ENCODE measurements at regions not wholly inside any gene's neighbourhood (a gene's known extent, or its start where the extent isn't known, plus 50 kb on each side); places are given as distances from the start of the nearest gene placed in this dataset.

- Histone ChIP-seq H3K9me3 (ENCODE audit: low read length) (no peaks in the 10 kb centered on the region), H3K36me3 (ENCODE audit: insufficient read depth, low read length) (no peaks in the 10 kb centered on the region), H3K27ac (ENCODE audit: low read depth, low read length) (no peak overlapping the region), H3K27me3 (ENCODE audit: control insufficient read depth in 1 of 2, insufficient read depth in 2 of 2, low read length in 2 of 2) (no peaks in the 10 kb centered on the region), H3K4me3 (ENCODE audit: low read depth in 1 of 2, low read length in 2 of 2) (no peak overlapping the region), H3K9ac (ENCODE audit: low read length) (no peak overlapping the region), H3K4me1 (ENCODE audit: insufficient read depth, low read length) (no peaks in the 10 kb centered on the region)
Observed at GRCh38 chr9:26244661-26245451, 566.6 kb upstream of the TUSC1 start.

DNA sequence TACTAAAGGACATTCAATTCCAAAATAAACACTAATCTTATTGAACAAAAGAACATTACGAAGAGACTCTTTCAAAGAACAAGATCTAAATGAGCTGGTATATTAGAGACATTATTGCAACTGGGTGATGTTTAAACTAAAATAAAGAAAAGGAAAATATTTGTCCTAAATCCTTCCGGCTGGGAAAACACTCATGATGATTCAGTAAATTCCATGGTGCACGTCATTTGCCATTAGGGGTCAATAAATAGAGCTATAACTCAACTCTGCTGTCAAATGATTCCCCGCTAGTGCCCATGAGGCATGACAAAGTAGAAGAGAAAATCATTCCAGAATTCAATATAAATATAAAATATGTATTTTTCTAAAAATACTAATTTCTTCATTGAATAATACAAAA lies 565.5 kb upstream of the TUSC1 start:
- H3K27ac ChIP-seq (ENCODE audit: low read depth, low read length) = no peak overlapping the region
- H3K9ac ChIP-seq (ENCODE audit: low read length) = no peak overlapping the region
- H3K36me3 ChIP-seq (ENCODE audit: insufficient read depth, low read length) = no peaks in the 10 kb centered on the region
- no peaks in the 10 kb centered on the region for H3K9me3 ChIP-seq (ENCODE audit: low read length)
- H3K4me1 ChIP-seq (ENCODE audit: insufficient read depth, low read length) = no peaks in the 10 kb centered on the region
- no peaks in the 10 kb centered on the region for H3K27me3 ChIP-seq (ENCODE audit: control insufficient read depth in 1 of 2, insufficient read depth in 2 of 2, low read length in 2 of 2)
- H3K4me3 ChIP-seq (ENCODE audit: low read depth in 1 of 2, low read length in 2 of 2) = no peak overlapping the region

DNA sequence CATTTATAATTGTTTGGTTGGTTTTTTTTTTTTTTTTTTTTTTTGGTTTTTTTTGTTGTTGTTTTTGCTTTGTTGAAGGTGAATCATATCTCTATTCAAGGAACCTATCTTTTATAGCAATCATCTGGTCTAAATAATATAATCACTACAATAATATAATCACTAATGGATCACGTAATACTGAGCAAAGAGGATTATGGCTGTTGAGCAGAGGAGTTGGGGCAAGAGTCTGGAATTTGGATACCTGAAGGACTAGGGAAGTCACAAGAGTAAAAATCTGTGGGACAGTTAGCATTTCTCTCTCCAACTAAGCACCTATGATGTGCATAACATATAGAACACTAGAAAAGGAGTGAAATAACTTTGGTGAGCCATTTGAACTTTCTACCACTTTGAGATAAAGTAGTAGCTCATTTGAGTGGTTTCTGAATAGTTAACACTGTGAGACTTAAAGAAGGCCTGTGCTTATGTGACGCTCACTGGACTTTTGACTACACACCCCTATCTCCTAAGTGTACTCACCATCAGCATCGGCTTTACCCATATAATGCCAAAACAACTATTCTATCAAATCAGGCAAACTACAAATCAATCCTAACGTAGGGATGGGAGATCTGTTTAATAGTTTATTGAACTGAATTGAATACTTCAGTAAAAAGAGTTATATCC lies 564.9 kb upstream of the TUSC1 start:
- Histone ChIP-seq H3K36me3 (ENCODE audit: insufficient read depth, low read length) (no peaks in the 10 kb centered on the region), H3K9ac (ENCODE audit: low read length) (no peak overlapping the region), H3K4me3 (ENCODE audit: low read depth in 1 of 2, low read length in 2 of 2) (no peak overlapping the region), H3K9me3 (ENCODE audit: low read length) (no peaks in the 10 kb centered on the region), H3K27me3 (ENCODE audit: control insufficient read depth in 1 of 2, insufficient read depth in 2 of 2, low read length in 2 of 2) (no peaks in the 10 kb centered on the region), H3K4me1 (ENCODE audit: insufficient read depth, low read length) (no peaks in the 10 kb centered on the region), H3K27ac (ENCODE audit: low read depth, low read length) (no peak overlapping the region)

DNA sequence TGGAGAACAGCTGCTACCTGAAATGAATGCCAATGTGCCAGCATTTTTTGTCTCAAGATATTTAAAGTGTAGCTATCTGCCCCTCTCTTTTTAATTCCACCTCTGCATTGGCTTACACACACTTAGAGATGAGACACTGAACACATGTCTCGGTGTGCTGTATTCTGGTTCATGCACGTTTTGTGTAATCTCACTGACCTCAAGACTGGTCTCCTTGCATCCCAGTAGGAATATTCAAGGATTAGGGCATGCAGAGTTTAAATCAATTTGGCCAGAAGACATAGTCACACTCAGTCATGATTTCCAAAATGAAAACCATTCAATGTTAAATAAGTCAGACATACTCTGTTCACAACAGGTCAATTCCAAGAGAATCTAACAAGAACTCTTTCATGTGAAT lies 561.8 kb upstream of the TUSC1 start:
- no peaks in the 10 kb centered on the region for H3K36me3 ChIP-seq (ENCODE audit: insufficient read depth, low read length)
- H3K4me3 ChIP-seq (ENCODE audit: low read depth in 1 of 2, low read length in 2 of 2) = no peak overlapping the region
- H3K9ac ChIP-seq (ENCODE audit: low read length) = no peak overlapping the region
- H3K27ac ChIP-seq (ENCODE audit: low read depth, low read length) = no peak overlapping the region
- no peaks in the 10 kb centered on the region for H3K4me1 ChIP-seq (ENCODE audit: insufficient read depth, low read length)
- H3K27me3 ChIP-seq (ENCODE audit: control insufficient read depth in 1 of 2, insufficient read depth in 2 of 2, low read length in 2 of 2) = no peaks in the 10 kb centered on the region
- no peaks in the 10 kb centered on the region for H3K9me3 ChIP-seq (ENCODE audit: low read length)

GRCh38 chr9:26237256-26237655 lies 559.0 kb upstream of the TUSC1 start:
- Histone ChIP-seq H3K36me3 (ENCODE audit: insufficient read depth, low read length) (no peaks in the 10 kb centered on the region), H3K27ac (ENCODE audit: low read depth, low read length) (no peak overlapping the region), H3K27me3 (ENCODE audit: control insufficient read depth in 1 of 2, insufficient read depth in 2 of 2, low read length in 2 of 2) (no peaks in the 10 kb centered on the region), H3K4me3 (ENCODE audit: low read depth in 1 of 2, low read length in 2 of 2) (no peak overlapping the region), H3K4me1 (ENCODE audit: insufficient read depth, low read length) (no peaks in the 10 kb centered on the region), H3K9me3 (ENCODE audit: low read length) (no peaks in the 10 kb centered on the region), H3K9ac (ENCODE audit: low read length) (no peak overlapping the region)

DNA sequence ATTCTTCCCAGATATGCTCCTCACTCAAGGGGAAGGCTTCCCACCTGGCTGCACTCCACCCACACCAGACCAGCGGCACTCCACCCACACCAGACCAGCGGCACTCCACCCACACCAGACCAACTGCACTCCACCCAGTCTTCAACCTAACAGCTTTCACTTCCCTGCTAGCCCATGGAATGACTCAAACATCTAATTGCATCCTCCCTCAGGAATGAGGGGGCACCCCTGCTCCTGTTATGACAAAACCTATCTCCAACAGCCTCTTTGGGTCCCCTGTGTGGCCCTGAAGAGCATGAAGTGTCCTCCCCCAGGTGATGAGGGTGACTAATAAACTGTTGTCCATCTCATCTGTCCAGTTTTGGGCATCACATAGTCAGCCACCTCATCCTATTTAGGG lies 556.6 kb upstream of the TUSC1 start:
- Histone ChIP-seq H3K9me3 (ENCODE audit: low read length) (no peaks in the 10 kb centered on the region), H3K4me3 (ENCODE audit: low read depth in 1 of 2, low read length in 2 of 2) (no peak overlapping the region)

GRCh38 chr9:26231391-26231790 lies 553.1 kb upstream of the TUSC1 start:
- no peak overlapping the region for H3K4me3 ChIP-seq (ENCODE audit: low read depth in 1 of 2, low read length in 2 of 2)
- H3K36me3 ChIP-seq (ENCODE audit: insufficient read depth, low read length) = no peaks in the 10 kb centered on the region
- H3K27ac ChIP-seq (ENCODE audit: low read depth, low read length) = no peak overlapping the region
- H3K4me1 ChIP-seq (ENCODE audit: insufficient read depth, low read length) = no peaks in the 10 kb centered on the region
- H3K9me3 ChIP-seq (ENCODE audit: low read length) = no peaks in the 10 kb centered on the region
- no peak overlapping the region for H3K9ac ChIP-seq (ENCODE audit: low read length)
- no peaks in the 10 kb centered on the region for H3K27me3 ChIP-seq (ENCODE audit: control insufficient read depth in 1 of 2, insufficient read depth in 2 of 2, low read length in 2 of 2)

More for the DNA sequence above, 556.6 kb upstream of the TUSC1 start:
- Histone ChIP-seq H3K36me3 (ENCODE audit: insufficient read depth, low read length) (no peaks in the 10 kb centered on the region), H3K27ac (ENCODE audit: low read depth, low read length) (no peak overlapping the region), H3K27me3 (ENCODE audit: control insufficient read depth in 1 of 2, insufficient read depth in 2 of 2, low read length in 2 of 2) (no peaks in the 10 kb centered on the region), H3K4me1 (ENCODE audit: insufficient read depth, low read length) (no peaks in the 10 kb centered on the region), H3K9ac (ENCODE audit: low read length) (no peak overlapping the region)

GRCh38 chr9:26229324-26230054 lies 551.2 kb upstream of the TUSC1 start:
- no peaks in the 10 kb centered on the region for H3K36me3 ChIP-seq (ENCODE audit: insufficient read depth, low read length)
- H3K27me3 ChIP-seq (ENCODE audit: control insufficient read depth in 1 of 2, insufficient read depth in 2 of 2, low read length in 2 of 2) = no peaks in the 10 kb centered on the region
- no peak overlapping the region for H3K4me3 ChIP-seq (ENCODE audit: low read depth in 1 of 2, low read length in 2 of 2)
- no peaks in the 10 kb centered on the region for H3K4me1 ChIP-seq (ENCODE audit: insufficient read depth, low read length)
- H3K27ac ChIP-seq (ENCODE audit: low read depth, low read length) = no peak overlapping the region
- H3K9me3 ChIP-seq (ENCODE audit: low read length) = no peaks in the 10 kb centered on the region
- H3K9ac ChIP-seq (ENCODE audit: low read length) = no peak overlapping the region

- Histone ChIP-seq H3K4me3 (ENCODE audit: low read depth in 1 of 2, low read length in 2 of 2) (no peak overlapping the region), H3K9ac (ENCODE audit: low read length) (no peak overlapping the region), H3K36me3 (ENCODE audit: insufficient read depth, low read length) (no peaks in the 10 kb centered on the region), H3K9me3 (ENCODE audit: low read length) (no peaks in the 10 kb centered on the region), H3K27me3 (ENCODE audit: control insufficient read depth in 1 of 2, insufficient read depth in 2 of 2, low read length in 2 of 2) (no peaks in the 10 kb centered on the region), H3K27ac (ENCODE audit: low read depth, low read length) (no peak overlapping the region), H3K4me1 (ENCODE audit: insufficient read depth, low read length) (no peaks in the 10 kb centered on the region)
Observed at GRCh38 chr9:26228273-26228672, 550.0 kb upstream of the TUSC1 start.

GRCh38 chr9:26221290-26221689 lies 543.0 kb upstream of the TUSC1 start:
- H3K9ac ChIP-seq (ENCODE audit: low read length) = no peak overlapping the region
- H3K9me3 ChIP-seq (ENCODE audit: low read length) = no peaks in the 10 kb centered on the region
- H3K4me3 ChIP-seq (ENCODE audit: low read depth in 1 of 2, low read length in 2 of 2) = no peak overlapping the region
- H3K4me1 ChIP-seq (ENCODE audit: insufficient read depth, low read length) = no peaks in the 10 kb centered on the region
- H3K27ac ChIP-seq (ENCODE audit: low read depth, low read length) = no peak overlapping the region
- no peaks in the 10 kb centered on the region for H3K27me3 ChIP-seq (ENCODE audit: control insufficient read depth in 1 of 2, insufficient read depth in 2 of 2, low read length in 2 of 2)
- H3K36me3 ChIP-seq (ENCODE audit: insufficient read depth, low read length) = no peaks in the 10 kb centered on the region

DNA sequence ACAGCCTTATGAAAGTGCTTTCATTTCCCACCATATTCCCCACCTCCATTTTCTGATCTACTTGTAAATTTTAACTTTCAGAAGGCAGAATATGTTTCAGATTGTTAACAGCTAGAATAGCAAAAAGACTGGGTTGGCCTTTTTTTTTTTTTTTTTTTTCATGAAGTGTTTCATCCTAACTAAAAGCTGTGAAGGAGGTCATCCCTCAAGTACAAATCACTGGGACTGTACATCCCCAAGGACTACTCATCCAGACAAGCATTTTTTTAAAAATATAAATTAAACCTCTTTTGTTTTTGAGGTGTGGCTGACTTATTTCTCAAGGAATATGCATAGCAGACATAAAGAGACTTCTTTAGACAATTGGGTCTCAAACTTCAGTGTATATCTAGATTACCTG lies 542.1 kb upstream of the TUSC1 start:
- Histone ChIP-seq H3K4me1 (ENCODE audit: insufficient read depth, low read length) (no peaks in the 10 kb centered on the region), H3K4me3 (ENCODE audit: low read depth in 1 of 2, low read length in 2 of 2) (no peak overlapping the region), H3K27me3 (ENCODE audit: control insufficient read depth in 1 of 2, insufficient read depth in 2 of 2, low read length in 2 of 2) (no peaks in the 10 kb centered on the region)

More for the DNA sequence above, 542.1 kb upstream of the TUSC1 start:
- no peak overlapping the region for H3K27ac ChIP-seq (ENCODE audit: low read depth, low read length)
- H3K9me3 ChIP-seq (ENCODE audit: low read length) = no peaks in the 10 kb centered on the region
- no peak overlapping the region for H3K9ac ChIP-seq (ENCODE audit: low read length)
- H3K36me3 ChIP-seq (ENCODE audit: insufficient read depth, low read length) = no peaks in the 10 kb centered on the region
